ENCODE measurements at regions not wholly inside any gene's neighbourhood (a gene's known extent, or its start where the extent isn't known, plus 50 kb on each side); places are given as distances from the start of the nearest gene placed in this dataset.

DNA sequence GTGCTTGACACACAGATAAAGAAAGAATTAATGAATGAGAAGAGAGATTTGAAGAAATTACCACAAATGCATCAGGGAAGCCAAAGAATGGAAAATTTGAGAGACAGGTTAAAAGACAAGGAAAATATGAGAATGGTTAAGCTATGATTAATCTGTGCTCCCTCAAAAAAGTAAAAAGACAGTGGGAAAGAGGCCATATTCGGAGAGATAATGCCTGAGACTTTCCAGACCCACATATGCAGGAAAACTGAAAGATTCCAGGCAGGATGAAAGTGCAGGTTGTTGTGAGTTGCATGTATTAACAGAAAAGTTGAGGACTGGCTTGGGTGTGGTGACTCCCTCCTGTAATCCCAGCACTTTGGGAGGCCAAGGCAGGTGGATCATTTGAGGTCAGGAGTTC is 302.3 kb downstream of the UACA start:
- Histone ChIP-seq H2AFZ (ENCODE audit: low read depth, low read length, poor library complexity, severe bottlenecking) (no peak overlapping the region), H3K4me1 (ENCODE audit: control insufficient read depth in 1 of 2, insufficient read depth in 2 of 2, low read length in 2 of 2) (peaks cover 6 to 10% of the 10 kb centered on the region in 2 experiments), H3K9me2 (ENCODE audit: insufficient read depth) (no peaks in the 10 kb centered on the region), H3K4me2 (ENCODE audit: low read length) (peak overlapping the region; percentile 55; the same call in 1 of the 2 replicates), H3K27ac (ENCODE audit: low read depth, low read length) (no peak overlapping the region), H3K27me3 (ENCODE audit: insufficient read depth, low read length) (no peaks in the 10 kb centered on the region; the same call in 1 of the 2 replicates), H3K36me3 (ENCODE audit: control insufficient read depth in 1 of 2, insufficient read depth in 2 of 2, low read length in 2 of 2) (no peaks in the 10 kb centered on the region), H3K9me3 (ENCODE audit: control insufficient read depth in 1 of 2, insufficient read depth in 1 of 2, low read depth in 1 of 2, low read length in 2 of 2) (no peaks in the 10 kb centered on the region), H3K79me2 (ENCODE audit: insufficient read depth, low read length) (no peaks in the 10 kb centered on the region), H3K4me3 (replicated peaks in 1 of 2; ENCODE audit: low read depth in 1 of 2, low read length in 2 of 2) (no peak overlapping the region), H4K20me1 (ENCODE audit: insufficient read depth) (no peaks in the 10 kb centered on the region), H3K9ac (ENCODE audit: low read length) (no peak overlapping the region)
- no peak for ATAC-seq
- BruUV-seq (replicated peaks), result no TSS peak
- DNase-seq (ENCODE audit: low read depth, low spot score), result no peak
- CTCF ChIA-PET, result interaction anchor here (0.6 to 1.6 kb wide), 3 partner anchors 14 to 997 kb away, joined by 3 to 7 read pairs (median 4); partner anchors contain the start of gene TLE3
- POLR2A ChIA-PET, result interaction anchor here (0.6 kb wide), 1 partner anchor 27 kb away, joined by 3 read pairs; no protein-coding TSS in a partner anchor
- RAD21 ChIA-PET (ENCODE audit: low non-redundant PET in 1 of 2, low total read pairs in 2 of 2, uncharacterized antibody in 2 of 2, unreplicated experiment in 2 of 2), result no interaction called here
- intact Hi-C loops (cut with micrococcal nuclease), result no loop called here
- TF ChIP-seq, protein P1, sequence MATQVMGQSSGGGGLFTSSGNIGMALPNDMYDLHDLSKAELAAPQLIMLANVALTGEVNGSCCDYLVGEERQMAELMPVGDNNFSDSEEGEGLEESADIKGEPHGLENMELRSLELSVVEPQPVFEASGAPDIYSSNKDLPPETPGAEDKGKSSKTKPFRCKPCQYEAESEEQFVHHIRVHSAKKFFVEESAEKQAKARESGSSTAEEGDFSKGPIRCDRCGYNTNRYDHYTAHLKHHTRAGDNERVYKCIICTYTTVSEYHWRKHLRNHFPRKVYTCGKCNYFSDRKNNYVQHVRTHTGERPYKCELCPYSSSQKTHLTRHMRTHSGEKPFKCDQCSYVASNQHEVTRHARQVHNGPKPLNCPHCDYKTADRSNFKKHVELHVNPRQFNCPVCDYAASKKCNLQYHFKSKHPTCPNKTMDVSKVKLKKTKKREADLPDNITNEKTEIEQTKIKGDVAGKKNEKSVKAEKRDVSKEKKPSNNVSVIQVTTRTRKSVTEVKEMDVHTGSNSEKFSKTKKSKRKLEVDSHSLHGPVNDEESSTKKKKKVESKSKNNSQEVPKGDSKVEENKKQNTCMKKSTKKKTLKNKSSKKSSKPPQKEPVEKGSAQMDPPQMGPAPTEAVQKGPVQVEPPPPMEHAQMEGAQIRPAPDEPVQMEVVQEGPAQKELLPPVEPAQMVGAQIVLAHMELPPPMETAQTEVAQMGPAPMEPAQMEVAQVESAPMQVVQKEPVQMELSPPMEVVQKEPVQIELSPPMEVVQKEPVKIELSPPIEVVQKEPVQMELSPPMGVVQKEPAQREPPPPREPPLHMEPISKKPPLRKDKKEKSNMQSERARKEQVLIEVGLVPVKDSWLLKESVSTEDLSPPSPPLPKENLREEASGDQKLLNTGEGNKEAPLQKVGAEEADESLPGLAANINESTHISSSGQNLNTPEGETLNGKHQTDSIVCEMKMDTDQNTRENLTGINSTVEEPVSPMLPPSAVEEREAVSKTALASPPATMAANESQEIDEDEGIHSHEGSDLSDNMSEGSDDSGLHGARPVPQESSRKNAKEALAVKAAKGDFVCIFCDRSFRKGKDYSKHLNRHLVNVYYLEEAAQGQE (IDR thresholded peaks at IDR 0.05; ENCODE audit: low read depth), result no peak
- TF ChIP-seq ATF3 (IDR thresholded peaks at IDR 0.05) (no peak), EGR1 (IDR thresholded peaks at IDR 0.05; ENCODE audit: low read depth) (no peak), FOSL1 (IDR thresholded peaks at IDR 0.05; ENCODE audit: low read depth) (no peak), ZNF274 (IDR thresholded peaks at IDR 0.05; ENCODE audit: low read depth, low read length) (no peak), JUND (IDR thresholded peaks at IDR 0.05) (no peak), POLR2A (IDR thresholded peaks at IDR 0.05; ENCODE audit: borderline replicate concordance, extremely low read depth, insufficient read depth, insufficient read length) (no peak)
